NCI-H510A (cell line): ENCODE measurements at regions not wholly inside any gene's neighbourhood (a gene's known extent, or its start where the extent isn't known, plus 50 kb on each side); places are given as distances from the start of the nearest gene placed in this dataset.

Experiments used
- DNase-seq: peaks from one replicate; lab custom pipeline; 2025; lab: John Stamatoyannopoulos, UW

DNA sequence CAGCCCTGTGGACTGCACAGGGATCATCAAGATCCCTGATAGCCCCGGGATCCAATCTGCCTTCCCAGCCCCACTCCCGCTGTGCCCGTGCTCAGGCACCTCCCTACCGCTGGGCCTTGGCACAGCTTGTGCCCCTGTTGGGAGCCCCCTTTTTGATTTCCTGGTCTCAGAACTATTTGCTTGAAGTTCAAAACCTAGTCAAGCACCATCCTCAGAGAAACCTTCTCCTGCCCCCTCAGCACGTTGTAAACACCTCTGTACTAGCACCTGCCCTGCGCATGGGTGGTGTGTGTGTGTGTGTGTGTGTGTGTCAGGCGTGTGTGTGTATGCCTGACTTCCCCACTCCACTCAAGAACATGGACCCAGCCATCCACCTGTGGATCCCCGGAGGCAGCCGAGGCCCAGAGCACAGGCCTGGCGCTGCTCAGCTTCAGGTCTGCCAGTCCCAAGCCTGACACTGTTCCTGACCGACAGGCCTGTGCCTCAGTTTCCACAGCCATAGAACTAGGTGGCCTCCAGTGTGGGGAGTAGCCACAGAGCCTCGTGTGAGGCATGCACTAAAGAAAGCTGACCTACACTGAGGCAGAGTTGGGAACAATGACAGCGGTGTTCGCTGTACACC is 65.5 kb downstream of the ADRA2C start:
- no peak for DNase-seq

DNA sequence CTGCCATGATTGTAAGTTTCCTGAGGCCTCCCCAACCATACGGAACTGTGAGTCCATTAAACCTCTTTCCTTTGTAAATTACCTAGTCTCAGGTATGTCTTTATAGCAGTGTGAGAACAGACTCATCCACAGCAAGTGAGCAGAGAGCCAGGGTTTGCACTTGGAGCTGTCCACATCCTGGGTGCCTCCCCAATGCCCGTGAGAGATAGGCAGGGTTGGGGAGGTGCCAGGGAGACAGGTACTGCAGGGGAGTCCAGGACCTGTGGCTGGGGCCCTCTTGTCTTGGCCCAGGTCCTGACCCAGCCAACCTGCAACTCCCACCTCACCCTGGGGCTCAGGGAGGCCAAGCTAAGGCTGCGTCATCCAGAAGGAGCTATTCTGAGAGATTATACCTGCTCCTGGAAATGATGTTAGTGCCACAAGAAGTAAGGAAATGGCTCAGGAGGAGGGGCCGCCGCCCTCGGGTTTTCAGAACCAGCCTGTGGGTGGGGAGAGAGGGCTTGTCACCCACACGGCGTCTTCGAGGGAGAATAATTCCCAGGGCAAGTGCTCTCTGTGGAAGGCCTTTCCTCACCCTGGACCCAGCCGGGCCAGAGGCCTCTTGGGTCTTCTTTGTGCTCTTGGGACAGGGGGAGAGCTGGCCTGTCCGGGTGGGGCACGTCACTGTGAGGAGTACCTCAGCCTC is 66.5 kb downstream of the ADRA2C start:
- DNase-seq, result no peak

DNA sequence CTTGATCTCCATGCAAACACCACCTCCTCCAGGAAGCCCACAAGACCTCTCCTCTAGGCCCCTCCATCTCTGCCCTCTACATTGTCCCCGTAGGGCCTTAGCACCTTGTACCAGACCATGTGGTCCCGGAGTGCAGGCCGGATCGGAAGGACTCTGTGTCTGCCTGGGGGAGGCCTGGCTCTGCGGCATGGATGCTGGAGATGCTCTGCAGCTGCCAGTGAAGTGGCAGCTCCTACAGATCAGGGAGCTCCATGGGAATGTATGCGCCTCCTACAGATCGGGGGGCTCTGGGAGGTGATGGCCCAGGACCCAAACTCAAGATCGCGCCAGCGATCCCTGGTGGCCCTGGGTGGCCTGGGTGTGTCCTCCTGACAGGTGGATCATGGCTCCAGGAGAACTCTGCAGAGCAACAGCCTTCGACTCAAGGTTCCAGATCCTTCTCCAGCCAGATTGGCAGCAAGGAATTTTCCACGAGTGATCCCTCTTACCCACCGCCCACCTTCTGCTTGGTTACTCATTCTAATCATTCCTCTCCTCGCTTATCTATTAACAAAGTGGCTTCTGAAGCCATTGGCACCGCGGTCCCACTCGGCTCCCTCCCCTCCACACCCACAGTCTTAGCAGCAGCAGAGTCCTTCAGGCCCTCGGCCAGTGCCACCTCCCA is 67.3 kb downstream of the ADRA2C start:
- DNase-seq, result no peak

DNA sequence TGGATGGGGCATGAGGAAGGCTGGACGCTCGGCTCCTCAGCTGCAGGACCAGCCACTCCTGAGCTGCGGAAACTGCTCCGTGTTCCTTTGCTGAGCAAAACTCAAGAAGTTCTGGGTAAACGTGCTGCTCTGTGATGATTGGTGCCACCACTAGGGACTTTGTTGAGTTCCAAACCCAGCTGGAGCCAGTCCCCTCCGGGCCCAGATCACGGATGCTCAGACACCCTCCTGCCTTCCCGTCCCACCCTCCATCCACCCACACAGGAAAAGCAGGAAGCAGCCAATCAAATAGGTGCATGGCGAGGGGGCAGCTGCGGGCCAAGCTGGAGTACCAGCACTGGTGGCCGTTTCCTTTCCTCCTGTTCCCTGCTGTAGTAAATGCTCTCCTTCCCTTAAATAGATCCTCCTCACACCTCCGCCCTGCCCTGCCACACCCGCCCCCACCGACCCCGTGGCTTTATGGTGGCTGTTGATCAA is 68.0 kb downstream of the ADRA2C start:
- DNase-seq, result no peak

DNA sequence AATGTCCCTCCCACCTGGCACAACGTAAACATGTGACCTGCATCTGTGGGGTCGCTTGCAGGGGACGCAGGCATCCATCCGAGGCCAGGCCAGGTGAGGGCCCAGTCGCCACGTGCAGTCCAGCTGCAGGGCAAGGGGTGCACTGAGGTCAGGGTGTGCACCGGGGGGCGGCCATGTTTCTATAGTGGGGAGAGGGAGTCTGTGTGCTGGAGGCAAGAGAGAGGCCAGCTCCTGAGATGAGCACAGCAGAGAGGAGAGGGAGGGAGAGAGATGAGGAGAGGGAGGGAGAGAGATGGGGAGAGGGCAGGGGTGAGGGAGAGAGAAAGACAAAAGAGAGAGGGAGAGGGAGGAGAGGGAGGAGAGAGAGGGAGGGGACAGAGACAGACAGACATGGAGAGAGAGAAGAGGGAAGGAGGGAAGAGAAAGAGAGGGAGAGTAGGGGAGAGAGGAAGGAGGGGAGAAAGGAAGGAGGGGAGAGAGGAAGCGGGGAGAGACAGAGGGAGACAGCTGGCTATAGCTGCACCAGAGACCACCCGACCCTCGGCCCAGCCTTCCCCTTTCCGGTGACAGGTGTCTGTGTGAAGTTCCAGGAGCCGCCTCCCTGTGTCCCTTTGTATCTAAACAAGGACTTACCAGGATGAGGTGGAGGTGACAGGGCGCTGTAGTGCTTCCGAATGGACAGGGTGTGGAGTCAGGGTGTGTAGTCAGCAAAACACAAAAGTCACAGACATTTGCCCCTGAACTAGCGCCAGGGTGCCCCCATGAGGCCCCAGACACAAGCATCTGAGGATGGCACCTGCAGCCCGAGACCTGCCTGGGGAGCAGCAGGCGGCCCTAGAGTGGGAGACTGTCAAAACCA is 68.7 kb downstream of the ADRA2C start:
- DNase-seq, result no peak

DNA sequence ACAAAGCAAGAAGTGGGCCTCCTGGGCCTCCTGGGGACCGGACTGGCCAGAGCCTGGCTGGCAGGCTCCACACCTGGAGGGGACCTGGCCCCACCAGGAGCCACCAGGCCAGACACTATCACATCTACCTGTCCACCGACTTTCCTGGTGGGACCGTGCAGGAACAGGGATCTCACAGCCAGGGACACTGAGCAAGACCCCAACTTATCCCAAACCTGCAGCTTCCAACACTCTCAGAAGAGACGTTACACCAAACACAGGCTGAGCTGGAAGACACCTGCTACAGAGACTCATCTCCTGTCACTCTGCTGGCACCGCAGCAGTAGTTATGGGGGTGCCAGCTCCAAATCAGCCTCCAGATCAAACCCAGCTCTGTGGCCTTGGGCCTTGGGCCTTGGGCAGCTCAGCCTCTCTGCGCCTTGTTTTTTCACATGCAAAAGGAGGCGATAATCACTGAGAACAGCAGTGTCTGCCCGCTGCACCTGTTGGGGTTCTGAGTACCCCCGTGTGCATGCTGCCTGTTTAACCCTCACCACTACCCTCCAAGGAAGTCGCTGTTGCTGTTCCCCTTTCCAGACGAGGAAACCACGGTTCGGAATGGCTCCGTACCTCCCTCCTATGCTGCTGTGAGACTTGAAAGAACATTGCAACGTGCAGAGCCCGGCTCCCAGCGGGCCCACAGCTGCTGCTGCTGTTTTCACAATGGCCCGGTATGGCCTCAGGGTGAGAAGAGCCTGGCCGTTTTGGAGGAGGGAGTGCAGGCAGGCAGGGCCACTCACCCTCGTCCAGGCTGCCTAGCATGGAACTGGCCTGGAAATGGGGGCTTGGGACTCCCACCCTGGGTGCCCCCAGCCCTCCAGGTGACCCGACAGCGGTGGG is 69.6 kb downstream of the ADRA2C start:
- DNase-seq, result no peak

DNA sequence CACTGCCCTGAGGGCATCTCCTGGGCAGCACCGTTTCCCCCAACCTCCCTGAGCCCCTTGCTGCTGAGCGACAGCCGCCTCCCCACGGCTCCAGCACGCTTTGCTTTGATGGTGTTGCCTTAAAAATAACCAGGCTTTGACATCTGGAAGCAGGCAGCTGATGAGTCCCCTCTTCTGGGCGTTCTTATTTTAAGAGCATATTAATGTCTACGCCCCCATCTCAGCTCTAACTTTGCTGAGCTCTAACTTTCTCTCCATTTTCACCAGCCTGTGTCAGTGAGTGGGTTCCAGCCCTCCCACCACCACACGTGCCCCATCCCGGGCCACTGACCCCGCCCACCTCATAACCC is 70.2 kb downstream of the ADRA2C start:
- no peak for DNase-seq

DNA sequence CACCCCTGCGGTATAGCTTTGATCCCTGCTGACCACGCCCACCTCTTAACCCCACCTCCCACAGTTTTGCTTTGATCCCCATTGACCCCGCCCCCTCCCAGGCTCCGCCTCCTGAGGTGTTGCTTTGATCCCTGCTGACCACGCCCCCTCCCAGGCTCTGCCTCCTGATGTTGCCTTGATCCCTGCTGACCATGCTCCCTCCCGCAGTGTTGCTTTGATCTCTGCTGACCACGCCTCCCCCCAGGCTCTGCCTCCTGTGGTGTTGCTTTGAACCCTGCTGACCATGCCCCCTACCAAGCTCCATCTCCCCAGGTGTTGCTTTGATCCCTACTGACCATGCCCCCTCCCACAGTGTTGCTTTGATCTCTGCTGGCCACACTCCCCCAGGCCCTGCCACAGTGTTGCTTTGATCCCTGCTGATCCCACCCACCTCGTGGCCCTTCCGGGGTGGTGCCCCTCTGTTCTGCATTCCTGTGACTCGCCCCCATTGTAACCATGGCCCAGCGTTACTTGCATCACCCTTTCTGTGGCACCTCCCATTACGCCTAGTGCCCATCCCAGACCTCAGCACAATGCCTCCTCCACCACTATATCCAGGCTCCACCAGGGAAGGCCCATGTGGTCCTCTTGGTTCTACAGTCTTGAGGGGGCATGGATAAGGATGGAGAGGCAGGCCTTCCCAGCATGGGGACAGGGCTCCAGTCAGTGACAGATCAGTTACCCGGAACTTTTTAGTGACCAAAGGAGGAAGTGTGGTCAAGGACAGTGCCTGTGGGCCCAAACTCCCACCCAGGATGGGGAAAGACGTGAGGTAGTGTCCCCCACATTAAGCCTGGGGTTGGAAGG is 70.8 kb downstream of the ADRA2C start:
- DNase-seq, result no peak

DNA sequence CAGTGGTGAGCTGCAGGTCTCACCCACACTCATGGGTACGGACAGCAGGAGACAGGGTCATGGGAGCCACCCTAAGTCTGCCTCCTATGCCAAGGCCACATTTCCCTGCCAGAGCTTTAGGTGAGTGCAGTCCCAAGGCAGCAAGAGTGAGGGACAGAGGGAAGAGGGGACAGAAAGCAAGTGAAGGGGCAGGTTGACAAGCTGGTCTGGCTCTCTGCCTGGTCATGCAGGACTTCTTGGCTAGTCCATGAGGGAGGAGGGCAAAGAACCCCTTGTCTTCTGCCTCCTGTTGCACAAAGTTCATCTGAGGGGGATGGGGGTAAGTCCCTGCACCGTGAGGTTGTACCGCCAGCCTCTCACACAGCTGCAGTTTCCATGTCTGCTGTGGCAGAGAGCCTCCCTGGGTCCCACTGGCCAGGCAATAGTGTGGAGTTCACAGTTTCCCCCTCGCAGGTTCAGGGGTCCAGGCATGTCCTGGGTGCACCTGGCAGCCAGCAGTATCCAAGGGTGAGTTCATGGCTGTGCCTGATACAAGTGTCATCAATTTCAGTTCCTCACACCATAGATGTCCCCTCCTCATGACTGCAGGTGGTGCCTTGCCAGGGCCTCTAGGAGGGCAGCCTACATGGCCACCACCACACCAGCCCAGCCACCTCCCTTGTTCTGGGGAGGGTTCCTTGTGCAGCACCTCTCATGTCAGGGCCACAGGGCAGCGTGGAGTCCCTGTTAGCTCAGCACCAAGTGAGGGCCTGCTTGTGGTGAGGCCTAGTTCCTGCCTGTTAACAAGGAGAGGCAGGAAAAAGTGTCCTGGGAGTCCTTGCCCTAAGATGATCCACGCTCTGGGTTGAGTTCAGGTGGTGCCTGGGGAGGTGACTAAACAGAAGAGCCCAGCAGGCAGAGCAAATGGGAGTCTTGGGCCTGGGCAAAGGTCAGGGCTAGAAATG is 72.5 kb downstream of the ADRA2C start:
- no peak for DNase-seq

DNA sequence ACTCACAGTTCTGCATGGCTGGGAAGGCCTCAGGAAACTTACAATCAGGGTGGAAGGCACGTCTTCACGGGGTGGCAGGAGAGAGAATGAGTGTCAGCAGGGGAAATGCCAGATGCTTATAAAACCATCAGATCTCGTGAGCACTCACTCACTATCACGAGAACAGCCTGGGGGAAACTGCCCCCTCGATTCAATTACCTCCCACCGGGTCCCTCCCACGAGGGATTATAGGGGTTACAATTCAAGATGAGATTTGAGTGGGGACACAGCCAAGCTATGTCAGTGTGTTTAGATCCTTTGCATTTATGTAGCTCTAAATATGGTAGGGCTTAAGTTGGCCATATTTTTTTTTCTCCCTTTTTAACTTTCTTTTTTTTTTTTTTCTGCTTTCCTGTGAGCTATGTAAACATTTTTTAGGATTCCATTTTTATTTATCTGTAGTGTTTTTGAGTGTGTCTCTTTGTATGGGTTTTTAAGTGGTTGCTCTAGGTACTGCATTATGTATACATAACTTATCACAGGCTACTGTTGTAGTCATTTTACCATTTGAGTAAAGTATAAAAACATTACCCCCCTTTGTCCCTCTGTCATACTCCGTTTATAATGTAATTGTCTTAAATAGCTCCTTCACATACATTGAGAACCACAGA is 79.0 kb downstream of the ADRA2C start:
- no peak for DNase-seq

DNA sequence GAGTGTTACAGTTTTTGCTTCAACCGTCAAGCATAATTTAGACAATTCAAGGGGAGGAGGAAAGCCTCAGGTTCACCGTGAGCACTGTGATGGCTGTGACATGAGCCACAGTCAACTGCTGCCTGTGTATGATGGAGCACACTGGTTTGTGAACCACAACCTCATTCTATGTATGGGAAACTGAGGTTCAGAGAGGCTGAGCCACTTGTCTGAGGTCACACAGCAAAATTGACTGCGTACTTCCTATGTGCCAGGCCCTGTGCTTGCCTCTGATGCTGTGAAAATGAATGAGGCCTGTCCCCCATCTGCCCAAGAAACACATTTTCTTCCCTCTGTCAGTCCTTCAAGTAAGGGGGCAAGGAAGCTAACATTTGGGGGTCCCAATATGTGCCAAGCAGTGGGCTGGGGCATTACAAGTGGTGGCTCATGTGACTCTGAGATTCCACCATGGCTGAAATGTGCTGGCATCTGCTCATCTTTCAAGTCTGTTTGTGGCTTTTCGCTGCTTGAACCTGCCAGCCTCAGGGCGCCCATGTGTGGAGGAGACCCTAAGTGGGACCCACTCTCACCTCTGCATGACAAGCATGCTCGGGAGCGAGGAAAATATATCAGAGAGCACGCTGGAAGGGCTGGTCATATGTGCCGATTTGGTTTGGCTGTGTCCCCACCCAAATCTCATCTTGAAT is 79.7 kb downstream of the ADRA2C start:
- no peak for DNase-seq

DNA sequence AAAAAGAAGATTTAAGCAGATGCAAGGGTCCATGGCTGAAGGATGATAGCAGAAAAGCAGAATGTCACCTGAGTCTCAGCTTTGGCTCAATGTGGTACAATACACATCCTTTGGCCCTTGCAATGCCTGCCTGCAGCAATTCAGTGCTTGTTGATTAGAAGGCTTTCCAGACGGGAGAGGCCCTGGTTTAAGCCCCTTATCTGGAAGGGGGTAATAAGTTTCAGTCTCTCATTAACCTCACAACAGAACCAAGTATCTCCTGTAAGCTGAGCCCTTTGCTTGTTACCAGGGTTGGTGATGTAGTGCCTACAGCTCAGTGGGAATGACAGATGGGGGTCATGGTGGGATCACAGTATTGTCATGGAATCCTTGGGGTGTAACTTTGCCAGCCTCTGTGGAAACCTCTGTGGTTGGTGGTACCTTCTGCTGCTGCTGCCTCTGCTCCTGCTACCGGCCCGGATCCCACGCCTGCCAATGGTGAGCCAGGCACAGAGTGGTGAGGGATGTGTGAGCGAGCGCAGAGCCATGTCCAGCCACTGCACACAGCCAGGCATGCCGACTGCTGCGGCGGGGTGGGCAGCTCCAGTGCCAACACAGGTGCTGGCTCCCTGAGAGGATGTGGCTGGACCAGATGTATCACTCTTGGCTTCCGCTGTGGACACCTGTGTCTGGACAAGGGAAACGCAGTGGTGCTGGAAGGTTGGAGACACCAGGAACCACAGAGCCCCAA is 81.2 kb downstream of the ADRA2C start:
- no peak for DNase-seq

DNA sequence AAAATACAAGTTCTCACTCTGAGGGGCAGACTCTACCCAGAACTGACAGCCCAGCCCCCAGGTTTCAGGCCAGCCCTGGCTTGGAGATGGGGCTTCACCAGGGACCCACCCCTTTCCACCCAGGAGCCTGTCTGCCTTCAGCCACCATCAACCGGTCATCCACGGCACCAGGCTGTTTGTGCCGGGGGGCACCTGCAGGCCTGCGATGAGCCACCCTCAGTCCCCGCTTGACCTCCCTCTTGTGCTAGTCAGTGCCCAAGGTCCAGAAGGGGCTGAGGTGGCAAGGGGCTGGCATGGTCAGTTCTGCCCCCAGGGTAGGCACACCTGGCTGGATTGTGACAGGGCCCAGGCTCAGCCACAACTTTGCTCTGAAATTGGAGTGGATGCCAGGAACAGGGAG is 82.1 kb downstream of the ADRA2C start:
- no peak for DNase-seq

DNA sequence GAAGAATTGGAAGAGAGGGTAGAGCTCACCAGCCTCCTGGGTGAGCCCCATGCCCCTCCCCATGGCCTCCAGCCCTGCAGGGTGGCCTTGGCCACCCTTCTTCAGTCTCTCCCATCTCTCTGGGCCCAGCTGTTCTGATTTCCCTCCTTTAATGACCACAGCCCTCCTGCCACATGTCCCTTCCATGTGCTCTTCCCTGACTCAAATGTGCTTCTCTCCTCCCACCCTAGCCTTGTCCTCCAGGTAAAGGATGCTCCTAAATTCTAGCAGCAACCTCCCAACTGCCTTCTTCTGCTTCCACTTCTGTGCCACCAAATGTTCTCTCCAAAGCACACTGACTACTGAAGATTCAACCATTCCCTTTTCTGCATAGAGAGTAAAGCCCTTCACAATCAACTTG is 83.0 kb downstream of the ADRA2C start:
- DNase-seq, result no peak

DNA sequence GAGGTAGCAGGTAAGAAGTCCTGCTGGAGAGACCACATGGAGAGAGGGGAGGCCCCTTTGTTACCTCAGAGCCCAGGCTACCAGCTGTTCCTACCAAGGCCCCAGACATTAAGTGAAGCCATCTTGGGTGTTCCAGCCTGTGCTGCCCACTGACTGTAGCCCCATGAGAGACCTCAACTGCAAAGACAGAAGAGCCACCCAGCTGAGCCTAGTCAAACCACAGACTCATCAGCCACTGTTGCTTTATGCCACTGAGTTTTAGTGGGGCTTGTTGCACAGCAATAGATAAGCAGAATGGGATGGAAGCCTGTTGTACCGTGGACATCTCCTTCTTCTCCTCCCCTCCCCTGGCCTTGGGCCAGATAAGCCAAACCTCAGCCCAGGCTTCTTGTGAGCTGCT is 83.9 kb downstream of the ADRA2C start:
- DNase-seq, result no peak

DNA sequence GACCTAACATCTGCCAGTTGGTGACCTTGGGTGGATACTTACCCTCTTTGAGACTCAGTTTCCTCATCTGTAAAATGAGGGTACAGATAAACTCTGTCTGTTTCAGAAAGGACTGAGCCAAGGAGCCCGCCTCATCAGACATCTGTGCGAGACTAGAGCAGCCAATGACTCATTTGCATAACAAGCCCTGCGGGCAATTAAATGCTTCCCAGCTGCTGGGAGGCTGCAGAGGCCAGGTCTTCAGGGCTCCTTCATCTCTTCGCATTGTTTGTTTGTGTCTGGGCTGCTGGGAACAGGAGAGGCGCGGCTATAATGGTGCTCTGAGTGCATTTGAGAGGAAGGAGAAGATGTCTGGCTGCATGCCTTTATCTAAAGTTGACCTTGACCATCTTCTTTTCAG is 85.0 kb downstream of the ADRA2C start:
- no peak for DNase-seq

DNA sequence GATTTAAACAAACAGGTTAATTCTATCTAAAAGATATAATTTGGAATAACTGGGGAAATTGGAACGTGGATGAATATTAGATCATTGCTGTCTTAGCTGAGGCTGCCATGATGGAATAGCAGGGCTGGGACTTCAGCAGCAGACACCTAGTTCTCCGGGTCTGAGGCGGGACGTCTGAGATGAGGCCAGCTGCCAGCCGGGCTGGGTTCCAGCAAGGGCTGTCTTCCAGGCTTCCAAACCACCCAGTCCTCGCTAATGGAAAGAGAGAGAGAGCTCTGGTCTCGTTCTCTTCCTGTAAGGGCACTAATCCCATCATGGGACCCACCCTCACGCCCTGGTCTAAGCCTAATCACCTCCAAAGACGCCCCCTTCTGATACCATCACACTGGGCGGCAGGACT is 85.7 kb downstream of the ADRA2C start:
- DNase-seq, result no peak

DNA sequence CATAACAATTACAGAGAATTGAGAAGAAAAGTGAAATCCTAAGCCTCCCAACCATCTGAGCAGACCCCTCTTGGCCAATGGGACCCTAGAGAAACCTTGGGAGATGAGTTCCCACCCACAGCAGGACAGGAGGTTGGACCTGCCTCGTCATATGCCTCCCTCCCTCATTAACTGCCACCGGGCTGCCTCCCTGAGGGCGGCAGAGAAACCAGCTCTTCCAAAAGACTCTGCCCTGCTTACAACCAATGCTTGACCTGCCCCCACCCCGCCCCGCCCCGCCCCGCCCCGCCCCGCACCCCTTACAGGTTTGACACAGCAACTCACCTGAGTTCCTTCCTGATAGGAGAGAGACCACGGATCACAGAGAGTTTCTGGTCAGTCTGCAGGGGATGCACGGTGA is 86.1 kb downstream of the ADRA2C start:
- DNase-seq, result no peak
